Inferior parietal cortex (tissue), 1 donor: ENCODE measurements at regions not wholly inside any gene's neighbourhood (a gene's known extent, or its start where the extent isn't known, plus 50 kb on each side); places are given as distances from the start of the nearest gene placed in this dataset.

ENCODE experiments used
- DNase-seq: peaks from one replicate; pipeline ENCODE4 v3.0.0-alpha.2; 2016; ENCODE audit errors: extremely low spot score

GRCh38 chr4:65126200-65126599 lies 544.1 kb downstream of the EPHA5 start:
- DNase-seq, result no peak

- DNase-seq, result no peak
Measured at GRCh38 chr4:65120287-65120686, 550.0 kb downstream of the EPHA5 start.

GRCh38 chr4:65102419-65102818 lies 567.9 kb downstream of the EPHA5 start:
- DNase-seq, result no peak

GRCh38 chr4:65096630-65097029 lies 573.7 kb downstream of the EPHA5 start:
- no peak for DNase-seq

GRCh38 chr4:65089666-65090065 lies 580.6 kb downstream of the EPHA5 start:
- DNase-seq, result no peak

- no peak for DNase-seq
Measured at GRCh38 chr4:65083076-65083475, 587.2 kb downstream of the EPHA5 start.

- DNase-seq, result no peak
Measured at GRCh38 chr4:65071564-65071963, 598.7 kb downstream of the EPHA5 start.

GRCh38 chr4:65069177-65069576 lies 601.1 kb downstream of the EPHA5 start:
- DNase-seq, result no peak

- no peak for DNase-seq
Measured at GRCh38 chr4:65066106-65066505, 604.2 kb downstream of the EPHA5 start.

- no peak for DNase-seq
Measured at GRCh38 chr4:65063601-65064000, 606.7 kb downstream of the EPHA5 start.

- no peak for DNase-seq
Measured at GRCh38 chr4:65050786-65051185, 619.5 kb downstream of the EPHA5 start.

- peak; percentile 19 for DNase-seq
Measured at GRCh38 chr4:65046192-65047133, 623.8 kb downstream of the EPHA5 start.

GRCh38 chr4:65033899-65034298 lies 624.6 kb upstream of the TECRL start:
- DNase-seq, result no peak

- no peak for DNase-seq
Measured at GRCh38 chr4:65028592-65028991, 619.3 kb upstream of the TECRL start.

GRCh38 chr4:65023883-65024670 lies 614.8 kb upstream of the TECRL start:
- no peak for DNase-seq

GRCh38 chr4:65023081-65023480 lies 613.8 kb upstream of the TECRL start:
- no peak for DNase-seq

- DNase-seq, result no peak
Measured at GRCh38 chr4:65021737-65022136, 612.5 kb upstream of the TECRL start.

GRCh38 chr4:65021149-65021548 lies 611.9 kb upstream of the TECRL start:
- no peak for DNase-seq

GRCh38 chr4:65019775-65020174 lies 610.5 kb upstream of the TECRL start:
- DNase-seq, result no peak

GRCh38 chr4:65018313-65018712 lies 609.1 kb upstream of the TECRL start:
- no peak for DNase-seq

- no peak for DNase-seq
Measured at GRCh38 chr4:65014078-65014477, 604.8 kb upstream of the TECRL start.

GRCh38 chr4:65007841-65008439 lies 598.7 kb upstream of the TECRL start:
- no peak for DNase-seq
